ENCODE measurements at regions not wholly inside any gene's neighbourhood (a gene's known extent, or its start where the extent isn't known, plus 50 kb on each side); places are given as distances from the start of the nearest gene placed in this dataset.
"Not testable (repeated sequence)": the region's sequence is repeated elsewhere in the genome, so short reads cannot be mapped to it uniquely, and the experiment has no call there.

DNA sequence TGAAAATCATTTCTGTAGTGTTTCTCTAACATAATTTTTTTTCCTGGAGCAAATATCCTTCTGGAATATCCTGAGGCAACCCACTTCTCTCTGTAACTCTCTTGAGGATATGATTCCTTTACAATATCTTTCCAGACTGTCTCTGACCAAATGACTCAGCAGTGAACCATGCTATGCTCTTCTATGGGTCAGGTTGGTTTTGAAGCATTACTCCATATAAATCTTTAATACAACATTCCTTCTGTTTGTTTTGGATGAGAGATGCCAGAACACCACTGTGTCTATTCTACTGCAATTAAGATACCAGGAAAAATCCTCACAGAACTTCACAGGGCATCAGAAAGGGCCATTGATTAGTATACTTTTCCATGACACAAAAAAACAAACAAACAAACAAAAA, 626.4 kb upstream of the ZNF385D start:
- Histone ChIP-seq H3K4me3 (ENCODE audit: low read depth in 1 of 2, low read length in 2 of 2) (no peak overlapping the region), H3K27ac (ENCODE audit: low read depth, low read length) (no peak overlapping the region), H3K4me1 (ENCODE audit: control insufficient read depth in 1 of 2, insufficient read depth in 2 of 2, low read length in 2 of 2) (no peaks in the 10 kb centered on the region), H3K9ac (ENCODE audit: low read depth in 1 of 2, low read length in 2 of 2) (no peak overlapping the region), H3K27me3 (ENCODE audit: control insufficient read depth in 1 of 2, insufficient read depth in 2 of 2, low read length in 2 of 2) (no peaks in the 10 kb centered on the region), H3K9me3 (ENCODE audit: control insufficient read depth in 1 of 2, low read length in 2 of 2) (peaks cover 0 to 2% of the 10 kb centered on the region in 2 donors), H3K36me3 (ENCODE audit: control insufficient read depth in 1 of 2, insufficient read depth in 2 of 2, low read length in 2 of 2) (no peaks in the 10 kb centered on the region)

DNA sequence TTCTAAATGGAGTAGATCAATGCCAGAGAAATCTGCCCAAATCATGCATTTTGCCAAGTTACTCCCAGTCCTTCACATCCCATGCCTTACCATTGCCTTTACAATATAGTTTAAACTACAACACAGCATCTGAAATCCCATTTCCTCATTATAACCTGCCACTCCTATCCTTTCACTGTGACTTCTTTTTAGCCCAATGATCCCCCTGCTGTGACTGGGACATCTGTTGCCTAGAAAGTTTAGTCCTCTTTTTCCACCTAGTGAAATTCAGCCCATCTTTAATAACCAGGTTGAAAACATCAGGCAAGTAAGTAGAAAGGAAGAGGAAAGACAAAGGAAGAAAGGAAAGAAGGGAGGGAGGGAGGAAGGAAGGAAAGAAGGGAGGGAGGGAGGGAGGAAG, 627.9 kb upstream of the ZNF385D start:
- H3K36me3 ChIP-seq (ENCODE audit: control insufficient read depth in 1 of 2, insufficient read depth in 2 of 2, low read length in 2 of 2), result no peaks in the 10 kb centered on the region
- H3K27ac ChIP-seq (ENCODE audit: low read depth, low read length), result no peak overlapping the region
- H3K27me3 ChIP-seq (ENCODE audit: control insufficient read depth in 1 of 2, insufficient read depth in 2 of 2, low read length in 2 of 2), result no peaks in the 10 kb centered on the region
- no peaks in the 10 kb centered on the region for H3K4me1 ChIP-seq (ENCODE audit: control insufficient read depth in 1 of 2, insufficient read depth in 2 of 2, low read length in 2 of 2)
- H3K9me3 ChIP-seq (ENCODE audit: control insufficient read depth in 1 of 2, low read length in 2 of 2), result no peaks in the 10 kb centered on the region
- H3K4me3 ChIP-seq (ENCODE audit: low read depth in 1 of 2, low read length in 2 of 2), result no peak overlapping the region
- H3K9ac ChIP-seq (ENCODE audit: low read depth in 1 of 2, low read length in 2 of 2), result no peak overlapping the region

DNA sequence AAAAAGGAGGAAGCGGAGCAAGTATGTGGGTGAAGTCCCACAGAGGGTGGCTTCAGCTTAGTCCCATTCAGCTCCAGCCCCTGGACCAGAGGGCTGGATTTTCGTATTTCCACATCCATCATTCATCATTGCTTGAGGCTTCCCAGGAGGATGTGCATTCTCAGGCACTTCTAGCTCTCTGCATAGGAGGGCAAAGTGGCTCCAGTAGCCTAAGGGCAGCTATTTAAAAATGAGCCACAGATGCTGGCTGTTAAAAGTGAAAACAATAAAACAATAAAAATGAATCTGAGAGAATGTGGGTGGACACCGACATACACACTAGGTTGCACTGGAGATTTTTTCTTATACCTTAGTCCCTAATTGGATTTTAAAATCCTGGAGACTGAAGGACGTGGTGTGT, 629.2 kb upstream of the ZNF385D start:
- Histone ChIP-seq H3K36me3 (ENCODE audit: control insufficient read depth in 1 of 2, insufficient read depth in 2 of 2, low read length in 2 of 2) (no peaks in the 10 kb centered on the region), H3K27me3 (ENCODE audit: control insufficient read depth in 1 of 2, insufficient read depth in 2 of 2, low read length in 2 of 2) (no peaks in the 10 kb centered on the region), H3K9ac (ENCODE audit: low read depth in 1 of 2, low read length in 2 of 2) (no peak overlapping the region), H3K9me3 (ENCODE audit: control insufficient read depth in 1 of 2, low read length in 2 of 2) (no peaks in the 10 kb centered on the region), H3K4me1 (ENCODE audit: control insufficient read depth in 1 of 2, insufficient read depth in 2 of 2, low read length in 2 of 2) (no peaks in the 10 kb centered on the region), H3K27ac (ENCODE audit: low read depth, low read length) (no peak overlapping the region), H3K4me3 (ENCODE audit: low read depth in 1 of 2, low read length in 2 of 2) (no peak overlapping the region)

DNA sequence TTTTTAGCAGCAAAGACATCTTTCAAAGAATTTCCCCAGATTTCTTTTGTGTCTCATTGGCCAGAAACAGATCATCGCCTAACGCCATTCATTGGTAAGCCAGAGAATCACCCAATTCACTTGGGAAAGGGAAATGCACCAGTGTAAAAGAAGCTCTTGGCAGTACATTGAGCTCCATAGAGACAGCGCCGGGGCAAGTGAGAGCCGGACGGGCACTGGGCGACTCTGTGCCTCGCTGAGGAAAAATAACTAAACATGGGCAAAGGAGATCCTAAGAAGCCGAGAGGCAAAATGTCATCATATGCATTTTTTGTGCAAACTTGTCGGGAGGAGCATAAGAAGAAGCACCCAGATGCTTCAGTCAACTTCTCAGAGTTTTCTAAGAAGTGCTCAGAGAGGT, 630.6 kb upstream of the ZNF385D start:
- not testable (repeated sequence) for H3K27ac ChIP-seq (ENCODE audit: low read depth, low read length); H3K4me3 ChIP-seq (ENCODE audit: low read depth in 1 of 2, low read length in 2 of 2); H3K4me1 ChIP-seq (ENCODE audit: control insufficient read depth in 1 of 2, insufficient read depth in 2 of 2, low read length in 2 of 2); H3K9ac ChIP-seq (ENCODE audit: low read depth in 1 of 2, low read length in 2 of 2); H3K27me3 ChIP-seq (ENCODE audit: control insufficient read depth in 1 of 2, insufficient read depth in 2 of 2, low read length in 2 of 2); H3K36me3 ChIP-seq (ENCODE audit: control insufficient read depth in 1 of 2, insufficient read depth in 2 of 2, low read length in 2 of 2); H3K9me3 ChIP-seq (ENCODE audit: control insufficient read depth in 1 of 2, low read length in 2 of 2)

DNA sequence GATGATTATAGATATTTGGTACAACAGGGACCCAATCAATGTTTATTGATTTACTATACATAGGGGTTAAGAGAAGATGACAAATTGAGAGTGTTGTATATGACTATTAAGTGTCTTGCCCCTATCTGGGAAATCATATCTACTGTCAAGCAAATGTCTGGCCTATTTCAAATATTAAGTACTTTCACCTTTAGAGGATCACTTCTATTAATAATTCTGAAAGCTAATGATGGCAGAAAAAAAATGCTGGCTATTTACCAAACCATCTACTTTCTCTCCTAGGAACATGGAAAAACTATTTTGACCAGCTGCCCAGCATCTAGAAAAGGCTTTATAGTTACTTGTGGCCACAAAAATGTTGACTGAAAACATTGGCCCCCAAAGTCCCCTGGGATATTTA, 632.3 kb upstream of the ZNF385D start:
- no peaks in the 10 kb centered on the region for H3K27me3 ChIP-seq (ENCODE audit: control insufficient read depth in 1 of 2, insufficient read depth in 2 of 2, low read length in 2 of 2)
- H3K4me1 ChIP-seq (ENCODE audit: control insufficient read depth in 1 of 2, insufficient read depth in 2 of 2, low read length in 2 of 2), result no peaks in the 10 kb centered on the region
- H3K9ac ChIP-seq (ENCODE audit: low read depth in 1 of 2, low read length in 2 of 2), result no peak overlapping the region
- H3K9me3 ChIP-seq (ENCODE audit: control insufficient read depth in 1 of 2, low read length in 2 of 2), result no peaks in the 10 kb centered on the region
- no peak overlapping the region for H3K27ac ChIP-seq (ENCODE audit: low read depth, low read length)
- no peak overlapping the region for H3K4me3 ChIP-seq (ENCODE audit: low read depth in 1 of 2, low read length in 2 of 2)
- H3K36me3 ChIP-seq (ENCODE audit: control insufficient read depth in 1 of 2, insufficient read depth in 2 of 2, low read length in 2 of 2), result no peaks in the 10 kb centered on the region

DNA sequence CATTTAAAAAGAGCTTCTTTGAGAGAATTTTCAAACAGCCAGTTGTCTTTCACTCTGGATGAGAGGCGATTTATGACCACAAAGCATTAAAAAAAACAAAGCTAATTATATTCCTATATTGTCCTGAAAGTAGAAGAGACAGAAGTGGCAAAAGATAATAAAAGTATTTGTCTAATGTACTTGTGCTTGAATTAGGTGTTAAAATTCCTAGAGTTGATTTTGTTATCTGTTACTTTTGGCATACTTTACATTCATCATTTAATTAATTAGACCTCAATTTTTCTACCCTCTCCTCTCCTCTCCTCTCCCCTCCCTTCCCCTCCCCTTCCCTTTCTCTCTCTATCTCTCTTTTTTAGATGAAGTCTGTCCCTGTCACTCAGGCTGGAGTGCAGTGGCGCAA, 635.1 kb upstream of the ZNF385D start:
- Histone ChIP-seq H3K27ac (ENCODE audit: low read depth, low read length) (no peak overlapping the region), H3K27me3 (ENCODE audit: control insufficient read depth in 1 of 2, insufficient read depth in 2 of 2, low read length in 2 of 2) (no peaks in the 10 kb centered on the region), H3K36me3 (ENCODE audit: control insufficient read depth in 1 of 2, insufficient read depth in 2 of 2, low read length in 2 of 2) (no peaks in the 10 kb centered on the region)

DNA sequence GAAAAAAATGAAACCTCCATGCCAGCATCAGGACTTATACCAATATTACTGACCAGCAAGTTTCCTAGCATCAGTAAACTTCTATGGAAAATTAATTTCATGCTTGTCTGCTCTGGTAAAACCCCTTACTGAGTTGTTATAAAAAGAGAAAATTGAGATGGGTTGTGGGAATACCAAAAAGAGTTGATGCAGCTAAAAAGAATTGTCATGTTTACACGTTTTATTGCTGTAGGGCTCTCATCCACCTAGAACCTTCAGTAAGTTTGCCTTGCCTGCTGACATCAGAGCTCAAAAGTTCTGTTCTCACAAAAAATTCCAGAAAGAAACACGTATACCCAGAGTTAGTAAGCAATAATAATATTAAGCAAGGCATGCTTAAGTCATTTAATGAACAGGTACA, 641.3 kb upstream of the ZNF385D start:
- H3K9me3 ChIP-seq (ENCODE audit: control insufficient read depth in 1 of 2, low read length in 2 of 2), result peaks cover 0 to 2% of the 10 kb centered on the region in 2 donors

More for the DNA sequence above, 635.1 kb upstream of the ZNF385D start:
- Histone ChIP-seq H3K9ac (ENCODE audit: low read depth in 1 of 2, low read length in 2 of 2) (no peak overlapping the region), H3K4me3 (ENCODE audit: low read depth in 1 of 2, low read length in 2 of 2) (no peak overlapping the region), H3K9me3 (ENCODE audit: control insufficient read depth in 1 of 2, low read length in 2 of 2) (no peaks in the 10 kb centered on the region), H3K4me1 (ENCODE audit: control insufficient read depth in 1 of 2, insufficient read depth in 2 of 2, low read length in 2 of 2) (no peaks in the 10 kb centered on the region)

DNA sequence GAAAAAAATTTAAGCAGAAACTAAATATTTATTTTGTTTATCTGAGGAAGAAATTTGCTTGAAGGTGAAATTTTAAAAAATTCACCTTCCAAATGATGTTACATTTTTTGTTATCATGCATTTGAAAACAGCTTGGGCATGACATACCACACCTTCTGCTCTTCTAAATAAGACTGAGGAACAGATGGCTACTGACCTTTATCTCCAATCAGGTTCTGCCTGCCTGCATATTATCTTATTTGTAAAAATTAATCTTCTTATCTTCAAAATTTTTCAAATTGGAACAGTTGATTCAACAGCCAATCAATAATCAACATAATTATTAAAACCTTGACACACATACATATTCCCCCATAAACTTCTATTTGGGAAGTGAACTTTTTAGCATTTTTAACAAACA, 641.8 kb upstream of the ZNF385D start:
- Histone ChIP-seq H3K27me3 (ENCODE audit: control insufficient read depth in 1 of 2, insufficient read depth in 2 of 2, low read length in 2 of 2) (no peaks in the 10 kb centered on the region), H3K9me3 (ENCODE audit: control insufficient read depth in 1 of 2, low read length in 2 of 2) (peaks cover 0 to 7% of the 10 kb centered on the region in 2 donors), H3K4me3 (ENCODE audit: low read depth in 1 of 2, low read length in 2 of 2) (no peak overlapping the region), H3K4me1 (ENCODE audit: control insufficient read depth in 1 of 2, insufficient read depth in 2 of 2, low read length in 2 of 2) (no peaks in the 10 kb centered on the region), H3K9ac (ENCODE audit: low read depth in 1 of 2, low read length in 2 of 2) (no peak overlapping the region), H3K36me3 (ENCODE audit: control insufficient read depth in 1 of 2, insufficient read depth in 2 of 2, low read length in 2 of 2) (no peaks in the 10 kb centered on the region), H3K27ac (ENCODE audit: low read depth, low read length) (no peak overlapping the region)

More for the DNA sequence above, 641.3 kb upstream of the ZNF385D start:
- Histone ChIP-seq H3K36me3 (ENCODE audit: control insufficient read depth in 1 of 2, insufficient read depth in 2 of 2, low read length in 2 of 2) (no peaks in the 10 kb centered on the region), H3K27ac (ENCODE audit: low read depth, low read length) (no peak overlapping the region), H3K4me1 (ENCODE audit: control insufficient read depth in 1 of 2, insufficient read depth in 2 of 2, low read length in 2 of 2) (no peaks in the 10 kb centered on the region), H3K4me3 (ENCODE audit: low read depth in 1 of 2, low read length in 2 of 2) (no peak overlapping the region), H3K9ac (ENCODE audit: low read depth in 1 of 2, low read length in 2 of 2) (no peak overlapping the region), H3K27me3 (ENCODE audit: control insufficient read depth in 1 of 2, insufficient read depth in 2 of 2, low read length in 2 of 2) (no peaks in the 10 kb centered on the region)

DNA sequence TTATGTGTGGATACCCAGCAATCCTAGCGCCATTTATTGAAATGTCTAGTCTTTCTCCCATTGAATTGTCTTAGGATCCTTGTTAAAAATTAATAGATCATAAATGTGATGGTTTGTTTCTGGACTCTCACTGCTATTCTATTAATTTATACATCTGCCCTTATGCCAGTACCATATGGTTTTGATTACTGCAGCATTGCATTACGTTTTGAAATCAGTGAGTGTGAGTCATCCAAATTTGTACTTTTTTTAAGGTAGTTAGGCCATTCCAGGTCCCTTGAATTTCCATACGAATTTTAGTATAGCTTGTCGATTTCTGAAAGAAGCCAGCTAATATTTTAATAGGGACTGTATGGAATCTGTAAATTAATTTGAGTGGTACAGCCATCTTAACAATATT, 648.6 kb upstream of the ZNF385D start:
- no peaks in the 10 kb centered on the region for H3K36me3 ChIP-seq (ENCODE audit: control insufficient read depth in 1 of 2, insufficient read depth in 2 of 2, low read length in 2 of 2)
- no peak overlapping the region for H3K9ac ChIP-seq (ENCODE audit: low read depth in 1 of 2, low read length in 2 of 2)
- H3K4me3 ChIP-seq (ENCODE audit: low read depth in 1 of 2, low read length in 2 of 2), result no peak overlapping the region
- peaks cover 0 to 14% of the 10 kb centered on the region in 2 donors for H3K9me3 ChIP-seq (ENCODE audit: control insufficient read depth in 1 of 2, low read length in 2 of 2)
- no peak overlapping the region for H3K27ac ChIP-seq (ENCODE audit: low read depth, low read length)
- H3K27me3 ChIP-seq (ENCODE audit: control insufficient read depth in 1 of 2, insufficient read depth in 2 of 2, low read length in 2 of 2), result no peaks in the 10 kb centered on the region
- H3K4me1 ChIP-seq (ENCODE audit: control insufficient read depth in 1 of 2, insufficient read depth in 2 of 2, low read length in 2 of 2), result no peaks in the 10 kb centered on the region

DNA sequence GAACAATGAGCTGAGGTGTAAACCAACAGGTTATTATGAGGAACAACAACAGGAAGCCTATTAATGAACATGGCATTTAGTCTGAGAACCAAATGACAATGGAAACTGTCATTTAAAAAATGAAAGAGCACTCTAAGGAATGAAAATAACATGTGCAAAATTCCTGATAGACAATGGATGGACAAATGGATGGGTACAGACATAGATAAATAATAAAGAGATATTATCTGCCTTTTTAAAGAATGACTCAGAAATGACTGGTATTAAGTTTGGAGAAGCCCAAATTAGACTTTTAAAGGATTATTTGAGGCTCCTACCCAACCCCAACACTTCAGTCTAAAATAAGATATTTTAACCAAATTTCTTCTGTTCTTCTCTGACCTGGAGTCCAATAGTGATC, 650.5 kb upstream of the ZNF385D start:
- Histone ChIP-seq H3K9ac (ENCODE audit: low read depth in 1 of 2, low read length in 2 of 2) (no peak overlapping the region), H3K4me1 (ENCODE audit: control insufficient read depth in 1 of 2, insufficient read depth in 2 of 2, low read length in 2 of 2) (no peaks in the 10 kb centered on the region), H3K9me3 (ENCODE audit: control insufficient read depth in 1 of 2, low read length in 2 of 2) (peaks cover 0 to 14% of the 10 kb centered on the region in 2 donors), H3K36me3 (ENCODE audit: control insufficient read depth in 1 of 2, insufficient read depth in 2 of 2, low read length in 2 of 2) (no peaks in the 10 kb centered on the region), H3K4me3 (ENCODE audit: low read depth in 1 of 2, low read length in 2 of 2) (no peak overlapping the region), H3K27ac (ENCODE audit: low read depth, low read length) (no peak overlapping the region), H3K27me3 (ENCODE audit: control insufficient read depth in 1 of 2, insufficient read depth in 2 of 2, low read length in 2 of 2) (no peaks in the 10 kb centered on the region)

DNA sequence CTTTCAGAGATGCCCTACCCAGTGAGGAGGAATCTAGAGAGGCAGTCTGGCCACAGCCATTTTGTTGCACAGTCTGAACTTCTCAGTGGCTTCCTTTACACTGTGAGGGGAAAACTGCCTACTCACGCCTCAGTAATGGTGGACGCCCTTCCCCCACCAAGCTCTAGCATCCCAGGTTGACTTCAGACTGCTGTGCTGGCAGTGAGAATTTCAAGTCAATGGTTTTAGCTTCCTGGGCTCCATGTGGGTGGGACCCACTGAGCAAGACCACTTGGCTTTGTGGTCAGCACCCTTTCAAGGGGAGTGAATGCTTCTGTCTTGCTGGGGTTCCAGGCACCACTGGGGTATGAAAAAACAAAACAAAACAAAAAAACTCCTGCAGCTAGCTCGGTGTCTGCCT, 663.2 kb upstream of the ZNF385D start:
- Histone ChIP-seq H3K4me1 (ENCODE audit: control insufficient read depth in 1 of 2, insufficient read depth in 2 of 2, low read length in 2 of 2) (no peaks in the 10 kb centered on the region), H3K36me3 (ENCODE audit: control insufficient read depth in 1 of 2, insufficient read depth in 2 of 2, low read length in 2 of 2) (no peaks in the 10 kb centered on the region), H3K27me3 (ENCODE audit: control insufficient read depth in 1 of 2, insufficient read depth in 2 of 2, low read length in 2 of 2) (no peaks in the 10 kb centered on the region), H3K9ac (ENCODE audit: low read depth in 1 of 2, low read length in 2 of 2) (no peak overlapping the region), H3K9me3 (ENCODE audit: control insufficient read depth in 1 of 2, low read length in 2 of 2) (no peaks in the 10 kb centered on the region), H3K27ac (ENCODE audit: low read depth, low read length) (no peak overlapping the region), H3K4me3 (ENCODE audit: low read depth in 1 of 2, low read length in 2 of 2) (no peak overlapping the region)

All from duodenal mucosa (tissue), 2 donors.